A549 (cell line): ENCODE measurements at regions not wholly inside any gene's neighbourhood (a gene's known extent, or its start where the extent isn't known, plus 50 kb on each side); places are given as distances from the start of the nearest gene placed in this dataset.
A peak's percentile ranks its signal among the peaks of the same experiment; 100 is the strongest.

Experiments used
- ATAC-seq, 2 experiments: fragments of 200-7000 bp in 1 of 2; fragments of >200 bp in 1 of 2; cut with Nextera tagmentation in 1 of 2; cut with Tn5 transposase in 1 of 2; 3 replicates each; pipeline versions ENCODE4 v1.8.0 to v1.9.1; 2018 to 2020; ENCODE audit warnings: mild to moderate bottlenecking in 1 of 2, moderate library complexity in 1 of 2
- CTCF ChIA-PET: fragments of 300-600 bp; sonication (Branson Sonifier 250); formaldehyde crosslinking; extraction: SDS; loops from one replicate; lab custom pipeline; 2021; ENCODE audit warnings: antibody characterized with exemption, inconsistent platforms; lab: Yijun Ruan, JAX
- POLR2A ChIA-PET: fragments of 350-600 bp; formaldehyde crosslinking; extraction: SDS; loops from one replicate; lab custom pipeline; 2021; ENCODE audit warnings: antibody characterized with exemption, inconsistent platforms; lab: Yijun Ruan, JAX
- DNase-seq, 2 experiments: peaks; one replicate each; pipeline versions ENCODE4 v3.0.0 to v3.0.0-alpha.2; 2011 to 2016; ENCODE audit warnings: low read depth in 1 of 2, low spot score in 1 of 2
- FAIRE-seq: peaks from 2 replicates; lab custom pipeline; 2011; peaks lifted over from hg19 to GRCh38; lab: Jason Lieb, UNC
- H3K27ac ChIP-seq, 2 experiments: fragments of >200 bp; sonication (Bioruptor Twin); formaldehyde crosslinking; 3 replicates each; pipeline ENCODE4 v1.5.1; 2016 to 2017
- H3K4me1 ChIP-seq: fragments of >200 bp; sonication (Bioruptor Twin); formaldehyde crosslinking; 3 replicates; pipeline ENCODE4 v1.6.1; 2016
- H3K4me2 ChIP-seq: fragments of >200 bp; sonication (Bioruptor Twin); formaldehyde crosslinking; 3 replicates; pipeline ENCODE4 v1.6.1; 2016
- H3K4me3 ChIP-seq: fragments of >200 bp; sonication (Bioruptor Twin); formaldehyde crosslinking; 3 replicates; pipeline ENCODE4 v1.5.1; 2016
- H3K9me3 ChIP-seq: fragments of >200 bp; sonication (Bioruptor Twin); formaldehyde crosslinking; 3 replicates; pipeline ENCODE4 v1.6.1; 2016
- CBX8 ChIP-seq: fragments of 200-600 bp; sonication (generic); IDR thresholded peaks from 2 replicates; pipeline ENCODE4 v1.6.1; 2016
- CEBPB ChIP-seq, 2 experiments: fragments of >200 bp in 1 of 2; sonication (Bioruptor Twin) in 1 of 2; formaldehyde crosslinking in 1 of 2; IDR thresholded peaks; 2 replicates each; pipeline ENCODE4 v1.6.1; 2012 to 2016
- CHD2 ChIP-seq: fragments of 150-350 bp; IDR thresholded peaks from 2 replicates; pipeline ENCODE4 v1.6.1; 2014; ENCODE audit warnings: low read length; ENCODE audit not compliant: partially characterized antibody
- CHD4 ChIP-seq: fragments of 200-600 bp; sonication (generic); IDR thresholded peaks from 2 replicates; pipeline ENCODE4 v1.6.1; 2016; ENCODE audit warnings: antibody characterized with exemption, mild to moderate bottlenecking, borderline replicate concordance
- E2F6 ChIP-seq: IDR thresholded peaks from 2 replicates; pipeline ENCODE4 v1.6.1; 2012; ENCODE audit warnings: low read depth, borderline replicate concordance
- ELK1 ChIP-seq: fragments of 150-350 bp; IDR thresholded peaks from 2 replicates; pipeline ENCODE4 v1.6.1; 2014; ENCODE audit warnings: low read depth, mild to moderate bottlenecking, low read length
- EP300 ChIP-seq, 2 experiments: fragments of >200 bp; sonication (Bioruptor Twin); formaldehyde crosslinking; IDR thresholded peaks; 2 replicates in 1 of 2; 3 replicates in 1 of 2; pipeline ENCODE4 v1.6.1; 2016 to 2017
- FOSL2 ChIP-seq, 2 experiments: fragments of 450-650 bp in 1 of 2; fragments of >200 bp in 1 of 2; sonication (Bioruptor Twin) in 1 of 2; formaldehyde crosslinking; IDR thresholded peaks; 2 replicates each; pipeline versions ENCODE4 v1.5.0 to v1.6.1; 2016 to 2020; ENCODE audit warnings: mild to moderate bottlenecking in 1 of 2, moderate library complexity in 1 of 2
- HMGXB4 ChIP-seq: fragments of 250-450 bp; sonication (Bioruptor Pico); IDR thresholded peaks from 2 replicates; pipeline ENCODE4 v1.5.0; 2021; ENCODE audit warnings: mild to moderate bottlenecking, moderate library complexity, borderline replicate concordance
- HOXA7 ChIP-seq: fragments of 250-450 bp; sonication (Bioruptor Pico); IDR thresholded peaks from 2 replicates; pipeline ENCODE4 v1.5.0; 2020; ENCODE audit warnings: mild to moderate bottlenecking, moderate library complexity
- JUN ChIP-seq, 2 experiments: fragments of >200 bp; sonication (Bioruptor Twin); formaldehyde crosslinking; IDR thresholded peaks; 2 replicates in 1 of 2; 3 replicates in 1 of 2; pipeline ENCODE4 v1.6.1; 2016 to 2017
- JUNB ChIP-seq: fragments of >200 bp; sonication (Bioruptor Twin); formaldehyde crosslinking; IDR thresholded peaks from 2 replicates; pipeline ENCODE4 v1.6.1; 2016
- KDM5A ChIP-seq: fragments of 200-600 bp; sonication (generic); IDR thresholded peaks from 2 replicates; pipeline ENCODE4 v1.6.1; 2016; ENCODE audit warnings: antibody characterized with exemption, mild to moderate bottlenecking
- MAFK ChIP-seq: fragments of 450-650 bp; IDR thresholded peaks from 2 replicates; pipeline ENCODE4 v1.6.1; 2014; ENCODE audit not compliant: partially characterized antibody
- MAX ChIP-seq: IDR thresholded peaks from 2 replicates; pipeline ENCODE4 v1.6.1; 2012
- MYC ChIP-seq: IDR thresholded peaks from 2 replicates; pipeline ENCODE4 v1.6.1; 2012; ENCODE audit warnings: mild to moderate bottlenecking, inconsistent platforms, low read length, improper control_type of control experiment, borderline replicate concordance
- RAD21 ChIP-seq, 2 experiments: fragments of >200 bp in 1 of 2; sonication (Bioruptor Twin) in 1 of 2; formaldehyde crosslinking in 1 of 2; IDR thresholded peaks in 1 of 2; conservative IDR thresholded peaks in 1 of 2; 2 replicates in 1 of 2; 3 replicates in 1 of 2; pipeline ENCODE4 v1.6.1; 2012 to 2018; ENCODE audit warnings: inconsistent platforms in 1 of 2
- RCOR1 ChIP-seq: fragments of 150-350 bp; IDR thresholded peaks from 2 replicates; pipeline ENCODE4 v1.6.1; 2014; ENCODE audit warnings: antibody characterized with exemption, low read length, low read depth
- SMC3 ChIP-seq: fragments of >200 bp; sonication (Bioruptor Twin); formaldehyde crosslinking; IDR thresholded peaks from 3 replicates; pipeline ENCODE4 v1.6.1; 2018; ENCODE audit warnings: inconsistent platforms
- USF2 ChIP-seq: fragments of 450-650 bp; IDR thresholded peaks from 2 replicates; pipeline ENCODE4 v1.6.1; 2014; ENCODE audit warnings: antibody characterized with exemption
- ZFP36 ChIP-seq: fragments of 450-650 bp; IDR thresholded peaks from 2 replicates; pipeline ENCODE4 v1.6.1; 2014; ENCODE audit warnings: borderline replicate concordance; ENCODE audit not compliant: partially characterized antibody
- WGBS: methylation state at CpG from one replicate; pipeline ENCODE4 v1.1.6; 2017; ENCODE audit errors: missing lambda C conversion rate; 5-methylcytosine and 5-hydroxymethylcytosine counted together

- TF ChIP-seq SMC3 (peak; percentile 50), USF2 (peak; percentile 17; the same call in 1 of the 2 replicates), EP300 (IDR thresholded peaks at IDR 0.05) (peak; percentile 58 to 67; a peak in 2 of 5 replicates), JUN (IDR thresholded peaks at IDR 0.05) (peak; percentile 69 to 83; a peak in 3 of 5 replicates), MAX (peak; percentile 82), CEBPB (IDR thresholded peaks at IDR 0.05) (peak; percentile 86 to 95), CHD2 (no peak), MYC (0 out of 2 replicates have a peak, but pooled peaks have one; percentile 40)
These were observed 165.2 kb upstream of the KLF7 start (continued) for GRCh38 chr2:207330912-207331311.

- peak; percentile 63 for TF ChIP-seq MAFK
- no peak for TF ChIP-seq CBX8
- no peak for TF ChIP-seq ZFP36
- TF ChIP-seq E2F6: no peak
- ATAC-seq: no peak
- WGBS: 97% methylated on average over 6 of the region's 6 CpGs
- ChIA-PET CTCF (no interaction called here), POLR2A (interaction anchor here (1.2 kb wide), 1 partner anchor 12 kb away, joined by 8 read pairs; no protein-coding TSS in a partner anchor)
- FAIRE-seq: no peak
- Histone ChIP-seq H3K4me1 (peaks cover 75% of the 10 kb centered on the region), H3K4me3 (no peak overlapping the region), H3K27ac (peak overlapping the region; percentile 81 to 84), H3K4me2 (no peak overlapping the region; the same call in 2 of the 3 replicates), H3K9me3 (no peaks in the 10 kb centered on the region)
- DNase-seq: no peak
These were observed 165.9 kb upstream of the KLF7 start for GRCh38 chr2:207331674-207332073.

GRCh38 chr2:207332480-207333212 is 166.9 kb upstream of the KLF7 start:
- POLR2A ChIA-PET: interaction anchor here (1.2 kb wide), 1 partner anchor 74 kb away, joined by 4 read pairs; no protein-coding TSS in a partner anchor

More at GRCh38 chr2:207332480-207333212, 166.9 kb upstream of the KLF7 start:
- Histone ChIP-seq H3K9me3 (no peaks in the 10 kb centered on the region), H3K4me3 (no peak overlapping the region), H3K4me1 (peaks cover 78% of the 10 kb centered on the region), H3K4me2 (no peak overlapping the region), H3K27ac (peak overlapping the region; percentile 81 to 84)
- DNase-seq (no peak), ATAC-seq (no peak), FAIRE-seq (no peak)
- no peak for TF ChIP-seq ELK1
- TF ChIP-seq HMGXB4 (CRISPR knock-in tag): no peak
- no peak for TF ChIP-seq CHD4
- TF ChIP-seq FOSL2 (IDR thresholded peaks at IDR 0.05): no peak
- no peak for TF ChIP-seq FOSL2 (CRISPR knock-in tag; IDR thresholded peaks at IDR 0.05)
- TF ChIP-seq JUNB: no peak
- TF ChIP-seq KDM5A: no peak
- TF ChIP-seq HOXA7 (CRISPR knock-in tag): no peak
- no peak for TF ChIP-seq MYC
- TF ChIP-seq EP300 (IDR thresholded peaks at IDR 0.05): no peak
- no peak for TF ChIP-seq MAFK
- no peak for TF ChIP-seq RCOR1
- no peak for TF ChIP-seq RAD21 (conservative IDR thresholded peaks at IDR 0.05 in 1 of 2, IDR thresholded peaks at IDR 0.05 in 1 of 2)
- WGBS: 90% methylated on average over 3 of the region's 3 CpGs
- CTCF ChIA-PET: interaction anchor here (1.3 kb wide), 1 partner anchor 167 kb away, joined by 5 read pairs; the partner anchor contains the start of gene KLF7
